HEK293 (cell line): ENCODE measurements at regions not wholly inside any gene's neighbourhood (a gene's known extent, or its start where the extent isn't known, plus 50 kb on each side); places are given as distances from the start of the nearest gene placed in this dataset.

Experiments used
- CTCF ChIA-PET: fragments of 350-600 bp; formaldehyde crosslinking; extraction: SDS; loops from one replicate; lab custom pipeline; 2021; ENCODE audit warnings: antibody characterized with exemption; lab: Yijun Ruan, JAX
- POLR2A ChIA-PET: fragments of 300-600 bp; formaldehyde crosslinking; extraction: SDS; loops from one replicate; lab custom pipeline; 2020; ENCODE audit warnings: antibody characterized with exemption, inconsistent platforms; lab: Yijun Ruan, JAX
- H3K27ac ChIP-seq: fragments of 200-500 bp; sonication (Bioruptor generic); 2 replicates; pipeline ENCODE4 v1.5.1; 2014; ENCODE audit warnings: low read depth, low read length, control low read depth, inconsistent platforms; ENCODE audit errors: extremely low read depth
- H3K36me3 ChIP-seq, 2 experiments: fragments of 200-500 bp in 1 of 2; sonication (Bioruptor generic) in 1 of 2; 1 replicate in 1 of 2; 2 replicates in 1 of 2; pipeline ENCODE4 v1.5.1; 2014 to 2017; ENCODE audit warnings: inconsistent platforms in 2 of 2, low read length in 2 of 2; ENCODE audit not compliant: control insufficient read depth in 2 of 2, insufficient read depth in 1 of 2
- H3K4me1 ChIP-seq: fragments of 200-500 bp; sonication (Bioruptor generic); 2 replicates; pipeline ENCODE4 v1.5.1; 2014; ENCODE audit warnings: mild to moderate bottlenecking, low read length, inconsistent platforms; ENCODE audit not compliant: control insufficient read depth, insufficient read depth
- H3K4me3 ChIP-seq: 2 replicates; pipeline ENCODE4 v1.5.1; 2011; ENCODE audit warnings: low read depth, mild to moderate bottlenecking, control low read depth, low read length, moderate library complexity
- H3K9me3 ChIP-seq: fragments of 200-500 bp; sonication (Bioruptor generic); 2 replicates; pipeline ENCODE4 v1.5.1; 2014; ENCODE audit warnings: low read depth, low read length, inconsistent platforms; ENCODE audit not compliant: control insufficient read depth, insufficient read depth
- BCL11B ChIP-seq: fragments of 450-650 bp; formaldehyde crosslinking; IDR thresholded peaks from 2 replicates; pipeline ENCODE4 v1.5.1; 2016; ENCODE audit warnings: low read depth, missing biosample characterization, missing genetic modification characterization
- FEZF1 ChIP-seq: fragments of 450-650 bp; formaldehyde crosslinking; IDR thresholded peaks from 2 replicates; pipeline ENCODE4 v1.5.1; 2016; ENCODE audit warnings: missing biosample characterization, missing genetic modification characterization
- HOXC10 ChIP-seq: sonication (generic); formaldehyde crosslinking; IDR thresholded peaks from 2 replicates; pipeline ENCODE4 v1.8.1; 2023; ENCODE audit warnings: mild to moderate bottlenecking, missing genetic modification reagents
- IKZF3 ChIP-seq: fragments of 450-650 bp; IDR thresholded peaks from 2 replicates; pipeline ENCODE4 v1.5.0; 2018; ENCODE audit warnings: missing biosample characterization, mild to moderate bottlenecking, missing genetic modification characterization, moderate library complexity
- OVOL3 ChIP-seq: fragments of 450-650 bp; formaldehyde crosslinking; IDR thresholded peaks from 2 replicates; pipeline ENCODE4 v1.5.1; 2016; ENCODE audit warnings: missing biosample characterization, missing genetic modification characterization
- REPIN1 ChIP-seq: fragments of 450-650 bp; formaldehyde crosslinking; IDR thresholded peaks from 2 replicates; pipeline ENCODE4 v1.5.1; 2017; ENCODE audit warnings: missing biosample characterization, missing genetic modification characterization, low read depth
- SP7 ChIP-seq: fragments of 450-650 bp; formaldehyde crosslinking; IDR thresholded peaks from 2 replicates; pipeline ENCODE4 v1.5.1; 2016; ENCODE audit warnings: missing biosample characterization, missing genetic modification characterization
- ZEB2 ChIP-seq: fragments of 450-650 bp; formaldehyde crosslinking; IDR thresholded peaks from 2 replicates; pipeline ENCODE4 v1.5.1; 2016; ENCODE audit warnings: missing biosample characterization, missing genetic modification characterization
- ZNF10 ChIP-seq: fragments of 450-650 bp; formaldehyde crosslinking; IDR thresholded peaks from 2 replicates; pipeline ENCODE4 v1.5.1; 2017; ENCODE audit warnings: missing biosample characterization, missing genetic modification characterization
- ZNF169 ChIP-seq: fragments of 450-650 bp; formaldehyde crosslinking; IDR thresholded peaks from 2 replicates; pipeline ENCODE4 v1.5.1; 2016; ENCODE audit warnings: missing biosample characterization, missing genetic modification characterization
- ZNF174 ChIP-seq: fragments of 450-650 bp; formaldehyde crosslinking; IDR thresholded peaks from 2 replicates; pipeline ENCODE4 v1.5.0; 2017; ENCODE audit warnings: missing biosample characterization, mild to moderate bottlenecking, missing genetic modification characterization
- ZNF211 ChIP-seq: fragments of 450-650 bp; formaldehyde crosslinking; IDR thresholded peaks from 2 replicates; pipeline ENCODE4 v1.5.1; 2016; ENCODE audit warnings: low read depth, missing biosample characterization, missing genetic modification characterization
- ZNF214 ChIP-seq: fragments of 450-650 bp; formaldehyde crosslinking; IDR thresholded peaks from 2 replicates; pipeline ENCODE4 v1.5.1; 2017; ENCODE audit warnings: missing biosample characterization, mild to moderate bottlenecking, missing genetic modification characterization, borderline replicate concordance
- ZNF266 ChIP-seq: fragments of 450-650 bp; formaldehyde crosslinking; IDR thresholded peaks from 2 replicates; pipeline ENCODE4 v1.5.1; 2016; ENCODE audit warnings: missing biosample characterization, missing genetic modification characterization, low read depth
- ZNF292 ChIP-seq: fragments of 450-650 bp; formaldehyde crosslinking; IDR thresholded peaks from 2 replicates; pipeline ENCODE4 v1.5.1; 2016; ENCODE audit warnings: low read depth, missing biosample characterization, missing genetic modification characterization, borderline replicate concordance
- ZNF324 ChIP-seq: fragments of 450-650 bp; formaldehyde crosslinking; IDR thresholded peaks from 2 replicates; pipeline ENCODE4 v1.5.1; 2016; ENCODE audit warnings: missing biosample characterization, missing genetic modification characterization
- ZNF350 ChIP-seq: fragments of 450-650 bp; formaldehyde crosslinking; IDR thresholded peaks from 2 replicates; pipeline ENCODE4 v1.5.0; 2017; ENCODE audit warnings: missing biosample characterization, mild to moderate bottlenecking, missing genetic modification characterization
- ZNF416 ChIP-seq: fragments of 450-650 bp; formaldehyde crosslinking; IDR thresholded peaks from 2 replicates; pipeline ENCODE4 v1.5.1; 2016; ENCODE audit warnings: missing biosample characterization, missing genetic modification characterization
- ZNF433 ChIP-seq: fragments of 450-650 bp; formaldehyde crosslinking; IDR thresholded peaks from 2 replicates; pipeline ENCODE4 v1.5.1; 2016; ENCODE audit warnings: missing biosample characterization, missing genetic modification characterization, low read depth
- ZNF510 ChIP-seq: fragments of 450-650 bp; formaldehyde crosslinking; IDR thresholded peaks from 2 replicates; pipeline ENCODE4 v1.5.1; 2018; ENCODE audit warnings: mild to moderate bottlenecking, missing genetic modification characterization, missing biosample characterization; ENCODE audit not compliant: insufficient replicate concordance
- ZNF521 ChIP-seq: fragments of 450-650 bp; formaldehyde crosslinking; IDR thresholded peaks from 2 replicates; pipeline ENCODE4 v1.5.1; 2017; ENCODE audit warnings: missing biosample characterization, mild to moderate bottlenecking, missing genetic modification characterization
- ZNF560 ChIP-seq: fragments of 450-650 bp; formaldehyde crosslinking; IDR thresholded peaks from 2 replicates; pipeline ENCODE4 v1.5.1; 2017; ENCODE audit warnings: missing biosample characterization, missing genetic modification characterization, borderline replicate concordance
- ZNF571 ChIP-seq: fragments of 450-650 bp; formaldehyde crosslinking; IDR thresholded peaks from 2 replicates; pipeline ENCODE4 v1.5.0; 2017; ENCODE audit warnings: missing biosample characterization, missing genetic modification characterization
- ZNF623 ChIP-seq: fragments of 450-650 bp; formaldehyde crosslinking; IDR thresholded peaks from 2 replicates; pipeline ENCODE4 v1.5.1; 2016; ENCODE audit warnings: missing biosample characterization, missing genetic modification characterization
- ZNF658 ChIP-seq: fragments of 450-650 bp; formaldehyde crosslinking; IDR thresholded peaks from 2 replicates; pipeline ENCODE4; 2016; ENCODE audit warnings: missing biosample characterization, missing genetic modification characterization
- ZNF776 ChIP-seq: fragments of 450-650 bp; formaldehyde crosslinking; IDR thresholded peaks from 2 replicates; pipeline ENCODE4 v1.5.0; 2017; ENCODE audit warnings: missing biosample characterization, missing genetic modification characterization, borderline replicate concordance
- ZNF837 ChIP-seq: fragments of 450-650 bp; formaldehyde crosslinking; IDR thresholded peaks from 2 replicates; pipeline ENCODE4 v1.5.1; 2016; ENCODE audit warnings: missing biosample characterization, missing genetic modification characterization
- ZSCAN16 ChIP-seq: fragments of 450-650 bp; formaldehyde crosslinking; IDR thresholded peaks from 2 replicates; pipeline ENCODE4 v1.5.1; 2016; ENCODE audit warnings: missing biosample characterization, missing genetic modification characterization
- ZSCAN30 ChIP-seq: fragments of 450-650 bp; IDR thresholded peaks from 2 replicates; pipeline ENCODE4 v1.5.1; 2018; ENCODE audit warnings: missing biosample characterization, mild to moderate bottlenecking, missing genetic modification characterization, moderate library complexity
- TF ChIP-seq, protein P1 (sequence below): fragments of 450-650 bp; formaldehyde crosslinking; IDR thresholded peaks from 2 replicates; pipeline ENCODE4 v1.5.1; 2016; ENCODE audit warnings: missing biosample characterization, missing genetic modification characterization
- TF ChIP-seq, protein P2 (sequence below): fragments of 450-650 bp; formaldehyde crosslinking; optimal IDR thresholded peaks from 2 replicates; pipeline ENCODE3; 2016; ENCODE audit warnings: missing biosample characterization, mild to moderate bottlenecking, missing genetic modification characterization
- TF ChIP-seq, protein P3 (sequence below): sonication (generic); formaldehyde crosslinking; IDR thresholded peaks from 2 replicates; pipeline ENCODE4 v1.8.1; 2022; ENCODE audit warnings: mild to moderate bottlenecking, moderate library complexity, missing genetic modification reagents

DNA sequence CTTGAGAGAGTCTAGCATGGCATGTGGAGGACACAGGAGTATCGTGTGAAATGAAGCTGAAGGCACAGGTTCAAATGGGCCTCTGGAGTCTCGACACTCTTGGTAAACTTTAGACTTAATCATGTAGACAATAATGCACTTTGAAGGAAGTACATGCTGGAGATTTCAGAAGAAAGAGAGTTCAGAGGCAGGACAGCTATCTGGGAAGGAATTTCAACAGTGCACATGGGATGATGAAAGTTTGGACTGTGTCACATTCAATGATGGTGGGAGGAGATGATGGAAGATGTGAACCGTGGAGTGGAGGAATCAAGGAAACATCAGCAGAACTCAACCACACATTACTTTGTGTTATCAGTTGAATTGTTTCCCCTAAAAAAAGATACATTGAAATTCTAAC, 88.6 kb upstream of the PAPPA start:
- H3K36me3 ChIP-seq, result no peaks in the 10 kb centered on the region
- no peaks in the 10 kb centered on the region for H3K9me3 ChIP-seq
- ChIA-PET CTCF (interaction anchor here (1.1 kb wide), 1 partner anchor 91 kb away, joined by 6 read pairs; no protein-coding TSS in a partner anchor), POLR2A (no interaction called here)
- H3K4me1 ChIP-seq, result no peaks in the 10 kb centered on the region
- H3K4me3 ChIP-seq, result no peak overlapping the region
- H3K27ac ChIP-seq, result no peak overlapping the region
- no peak for TF ChIP-seq ZNF292 (tag by site-specific recombination)
- no peak for TF ChIP-seq ZNF510 (tag by site-specific recombination)
- no peak for TF ChIP-seq ZNF174
- TF ChIP-seq, protein P1, sequence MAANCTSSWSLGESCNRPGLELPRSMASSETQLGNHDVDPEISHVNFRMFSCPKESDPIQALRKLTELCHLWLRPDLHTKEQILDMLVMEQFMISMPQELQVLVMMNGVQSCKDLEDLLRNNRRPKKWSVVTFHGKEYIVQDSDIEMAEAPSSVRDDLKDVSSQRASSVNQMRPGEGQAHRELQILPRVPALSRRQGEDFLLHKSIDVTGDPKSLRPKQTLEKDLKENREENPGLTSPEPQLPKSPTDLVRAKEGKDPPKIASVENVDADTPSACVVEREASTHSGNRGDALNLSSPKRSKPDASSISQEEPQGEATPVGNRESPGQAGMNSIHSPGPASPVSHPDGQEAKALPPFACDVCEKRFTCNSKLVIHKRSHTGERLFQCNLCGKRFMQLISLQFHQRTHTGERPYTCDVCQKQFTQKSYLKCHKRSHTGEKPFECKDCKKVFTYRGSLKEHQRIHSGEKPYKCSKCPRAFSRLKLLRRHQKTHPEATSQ, result no peak
- no peak for TF ChIP-seq ZNF560
- no peak for TF ChIP-seq HOXC10
- TF ChIP-seq, protein P2, sequence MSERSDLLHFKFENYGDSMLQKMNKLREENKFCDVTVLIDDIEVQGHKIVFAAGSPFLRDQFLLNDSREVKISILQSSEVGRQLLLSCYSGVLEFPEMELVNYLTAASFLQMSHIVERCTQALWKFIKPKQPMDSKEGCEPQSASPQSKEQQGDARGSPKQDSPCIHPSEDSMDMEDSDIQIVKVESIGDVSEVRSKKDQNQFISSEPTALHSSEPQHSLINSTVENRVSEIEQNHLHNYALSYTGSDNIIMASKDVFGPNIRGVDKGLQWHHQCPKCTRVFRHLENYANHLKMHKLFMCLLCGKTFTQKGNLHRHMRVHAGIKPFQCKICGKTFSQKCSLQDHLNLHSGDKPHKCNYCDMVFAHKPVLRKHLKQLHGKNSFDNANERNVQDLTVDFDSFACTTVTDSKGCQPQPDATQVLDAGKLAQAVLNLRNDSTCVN, result no peak
- TF ChIP-seq ZNF214 (tag by site-specific recombination), result no peak
- TF ChIP-seq ZNF571, result no peak
- TF ChIP-seq ZNF266 (tag by site-specific recombination), result no peak
- no peak for TF ChIP-seq ZNF433 (tag by site-specific recombination)
- TF ChIP-seq ZNF324, result no peak
- no peak for TF ChIP-seq ZNF169 (tag by site-specific recombination)
- no peak for TF ChIP-seq ZEB2 (tag by site-specific recombination)
- no peak for TF ChIP-seq OVOL3 (tag by site-specific recombination)
- no peak for TF ChIP-seq SP7 (tag by site-specific recombination)
- TF ChIP-seq ZNF416 (tag by site-specific recombination), result no peak
- TF ChIP-seq FEZF1, result no peak
- no peak for TF ChIP-seq ZSCAN30 (tag by site-specific recombination)

DNA sequence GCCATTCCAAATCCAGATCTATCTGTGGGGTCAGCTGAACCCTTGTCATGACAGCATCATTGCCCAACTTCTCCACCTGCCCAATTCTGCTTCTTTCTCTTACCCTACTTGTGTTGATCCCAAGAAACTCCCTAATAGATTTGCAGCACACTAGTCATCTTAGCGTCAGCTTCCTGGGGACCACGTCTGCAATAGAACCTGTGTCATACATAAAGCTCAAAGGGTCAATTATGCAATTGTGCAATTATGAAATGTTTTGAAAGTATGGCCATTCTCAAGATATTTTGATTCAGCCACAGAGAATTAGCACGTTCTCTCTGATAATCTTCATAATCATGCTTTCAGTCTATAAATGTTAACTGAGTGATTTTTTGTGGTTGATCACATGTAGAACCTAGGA, 87.4 kb upstream of the PAPPA start:
- Histone ChIP-seq H3K4me1 (no peaks in the 10 kb centered on the region), H3K4me3 (no peak overlapping the region), H3K9me3 (no peaks in the 10 kb centered on the region), H3K36me3 (no peaks in the 10 kb centered on the region), H3K27ac (no peak overlapping the region)
- no peak for TF ChIP-seq ZNF658 (tag by site-specific recombination)
- POLR2A ChIA-PET, result no interaction called here
- CTCF ChIA-PET, result no interaction called here

DNA sequence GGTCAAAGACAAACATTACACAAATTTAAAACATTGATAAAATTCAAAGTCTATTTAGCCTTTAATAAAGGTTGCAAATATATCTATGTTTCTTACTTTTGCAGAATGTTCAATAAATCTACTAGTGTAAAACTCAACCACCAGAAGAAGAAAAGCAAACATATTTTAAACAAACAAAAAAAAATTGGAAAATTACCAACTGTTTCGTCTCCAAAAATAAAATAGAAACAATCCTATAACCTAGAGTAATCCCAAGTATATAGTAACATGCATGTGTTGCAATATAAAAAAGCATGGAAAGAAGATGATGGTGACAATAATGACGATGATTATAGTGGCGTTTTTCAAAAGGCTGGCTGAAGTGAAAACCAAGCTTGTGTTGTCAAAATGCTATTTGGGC, 86.0 kb upstream of the PAPPA start:
- H3K36me3 ChIP-seq, result no peaks in the 10 kb centered on the region
- H3K4me3 ChIP-seq, result no peak overlapping the region
- H3K27ac ChIP-seq, result no peak overlapping the region
- CTCF ChIA-PET, result interaction anchor here (0.6 kb wide), 1 partner anchor 80 kb away, joined by 5 read pairs; no protein-coding TSS in a partner anchor
- POLR2A ChIA-PET, result no interaction called here
- H3K4me1 ChIP-seq, result no peaks in the 10 kb centered on the region
- H3K9me3 ChIP-seq, result no peaks in the 10 kb centered on the region
- no peak for TF ChIP-seq ZNF623 (tag by site-specific recombination)
- TF ChIP-seq ZNF776 (tag by site-specific recombination), result no peak
- TF ChIP-seq, protein P3, sequence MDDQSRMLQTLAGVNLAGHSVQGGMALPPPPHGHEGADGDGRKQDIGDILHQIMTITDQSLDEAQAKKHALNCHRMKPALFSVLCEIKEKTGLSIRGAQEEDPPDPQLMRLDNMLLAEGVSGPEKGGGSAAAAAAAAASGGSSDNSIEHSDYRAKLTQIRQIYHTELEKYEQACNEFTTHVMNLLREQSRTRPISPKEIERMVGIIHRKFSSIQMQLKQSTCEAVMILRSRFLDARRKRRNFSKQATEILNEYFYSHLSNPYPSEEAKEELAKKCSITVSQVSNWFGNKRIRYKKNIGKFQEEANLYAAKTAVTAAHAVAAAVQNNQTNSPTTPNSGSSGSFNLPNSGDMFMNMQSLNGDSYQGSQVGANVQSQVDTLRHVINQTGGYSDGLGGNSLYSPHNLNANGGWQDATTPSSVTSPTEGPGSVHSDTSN, result no peak
- TF ChIP-seq BCL11B (tag by site-specific recombination), result no peak
- TF ChIP-seq ZNF350 (tag by site-specific recombination), result no peak
- no peak for TF ChIP-seq IKZF3 (tag by site-specific recombination)
- TF ChIP-seq ZSCAN16 (tag by site-specific recombination), result no peak
- TF ChIP-seq ZNF521 (tag by site-specific recombination), result no peak
- TF ChIP-seq ZNF10 (tag by site-specific recombination), result no peak
- no peak for TF ChIP-seq ZNF837
- TF ChIP-seq REPIN1 (tag by site-specific recombination), result no peak
- TF ChIP-seq ZNF211 (tag by site-specific recombination), result no peak
- no peak for TF ChIP-seq ZSCAN30 (tag by site-specific recombination)
- TF ChIP-seq, all 188 proteins: peak for 0
